ENCODE measurements at regions not wholly inside any gene's neighbourhood (a gene's known extent, or its start where the extent isn't known, plus 50 kb on each side); places are given as distances from the start of the nearest gene placed in this dataset.

DNA sequence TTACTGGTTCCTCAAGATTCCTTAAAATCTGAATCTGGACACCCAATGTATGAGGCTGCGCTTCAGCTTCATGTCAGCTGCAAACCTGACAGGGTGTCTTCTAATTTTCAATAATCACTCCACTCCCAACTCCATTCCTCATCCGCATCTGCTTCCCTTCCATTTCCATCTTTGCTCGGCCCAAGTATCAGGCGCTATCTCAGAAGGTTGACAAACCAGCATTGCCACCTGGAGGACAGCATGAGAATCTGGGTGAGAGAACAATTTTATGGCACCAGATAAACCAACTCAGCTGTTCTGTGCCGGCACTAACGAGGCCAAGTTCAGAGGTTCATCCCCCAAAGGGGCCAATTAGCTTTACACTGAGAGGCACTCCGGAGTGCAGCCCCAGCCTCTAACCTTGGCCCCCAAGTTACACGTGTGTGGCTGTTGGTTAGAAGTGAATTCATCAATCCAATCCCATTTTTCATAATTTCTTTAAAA is 79.1 kb upstream of the LMO2 start:
- DNase-seq (ENCODE audit: low read depth): peak; percentile 47

DNA sequence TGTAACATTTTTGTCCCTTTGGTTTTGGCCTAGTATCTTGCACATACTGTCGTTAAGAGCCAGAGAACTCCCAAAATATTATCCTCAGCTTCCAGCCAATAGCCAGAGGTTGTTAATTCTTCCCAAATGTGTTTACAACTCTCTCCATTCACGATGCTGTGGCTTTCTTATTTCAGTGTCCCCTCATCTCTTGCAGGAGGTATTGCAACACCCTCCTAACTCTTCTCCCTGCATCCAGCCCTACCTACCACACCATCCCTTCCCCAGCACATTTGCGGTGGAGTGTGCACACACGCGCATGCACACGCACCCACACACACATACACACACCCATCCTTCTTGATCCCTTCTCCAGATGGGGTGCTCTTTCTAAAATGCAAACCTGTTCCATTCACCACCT is 75.6 kb upstream of the LMO2 start:
- H3K4me3 ChIP-seq (ENCODE audit: low read depth, low read length): no peak overlapping the region
- no peak for DNase-seq (ENCODE audit: low read depth)
- in situ Hi-C loops (cut with HindIII; ENCODE audit: low sequenced_read_pairs): no loop called here
- TF ChIP-seq, protein P1, sequence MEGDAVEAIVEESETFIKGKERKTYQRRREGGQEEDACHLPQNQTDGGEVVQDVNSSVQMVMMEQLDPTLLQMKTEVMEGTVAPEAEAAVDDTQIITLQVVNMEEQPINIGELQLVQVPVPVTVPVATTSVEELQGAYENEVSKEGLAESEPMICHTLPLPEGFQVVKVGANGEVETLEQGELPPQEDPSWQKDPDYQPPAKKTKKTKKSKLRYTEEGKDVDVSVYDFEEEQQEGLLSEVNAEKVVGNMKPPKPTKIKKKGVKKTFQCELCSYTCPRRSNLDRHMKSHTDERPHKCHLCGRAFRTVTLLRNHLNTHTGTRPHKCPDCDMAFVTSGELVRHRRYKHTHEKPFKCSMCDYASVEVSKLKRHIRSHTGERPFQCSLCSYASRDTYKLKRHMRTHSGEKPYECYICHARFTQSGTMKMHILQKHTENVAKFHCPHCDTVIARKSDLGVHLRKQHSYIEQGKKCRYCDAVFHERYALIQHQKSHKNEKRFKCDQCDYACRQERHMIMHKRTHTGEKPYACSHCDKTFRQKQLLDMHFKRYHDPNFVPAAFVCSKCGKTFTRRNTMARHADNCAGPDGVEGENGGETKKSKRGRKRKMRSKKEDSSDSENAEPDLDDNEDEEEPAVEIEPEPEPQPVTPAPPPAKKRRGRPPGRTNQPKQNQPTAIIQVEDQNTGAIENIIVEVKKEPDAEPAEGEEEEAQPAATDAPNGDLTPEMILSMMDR (IDR thresholded peaks at IDR 0.05; ENCODE audit: low read depth, low read length, missing control alignments): no peak

More for the DNA sequence above, 79.1 kb upstream of the LMO2 start:
- TF ChIP-seq, protein P1 (IDR thresholded peaks at IDR 0.05; ENCODE audit: low read depth, low read length, missing control alignments): peak; percentile 77
- no peak overlapping the region for H3K4me3 ChIP-seq (ENCODE audit: low read depth, low read length)
- in situ Hi-C loops (cut with HindIII; ENCODE audit: low sequenced_read_pairs): no loop called here

GRCh38 chr11:33965032-33965431 is 73.2 kb upstream of the LMO2 start:
- TF ChIP-seq, protein P1 (IDR thresholded peaks at IDR 0.05; ENCODE audit: low read depth, low read length, missing control alignments): no peak
- H3K4me3 ChIP-seq (ENCODE audit: low read depth, low read length): no peak overlapping the region
- in situ Hi-C loops (cut with HindIII; ENCODE audit: low sequenced_read_pairs): no loop called here
- DNase-seq (ENCODE audit: low read depth): no peak

DNA sequence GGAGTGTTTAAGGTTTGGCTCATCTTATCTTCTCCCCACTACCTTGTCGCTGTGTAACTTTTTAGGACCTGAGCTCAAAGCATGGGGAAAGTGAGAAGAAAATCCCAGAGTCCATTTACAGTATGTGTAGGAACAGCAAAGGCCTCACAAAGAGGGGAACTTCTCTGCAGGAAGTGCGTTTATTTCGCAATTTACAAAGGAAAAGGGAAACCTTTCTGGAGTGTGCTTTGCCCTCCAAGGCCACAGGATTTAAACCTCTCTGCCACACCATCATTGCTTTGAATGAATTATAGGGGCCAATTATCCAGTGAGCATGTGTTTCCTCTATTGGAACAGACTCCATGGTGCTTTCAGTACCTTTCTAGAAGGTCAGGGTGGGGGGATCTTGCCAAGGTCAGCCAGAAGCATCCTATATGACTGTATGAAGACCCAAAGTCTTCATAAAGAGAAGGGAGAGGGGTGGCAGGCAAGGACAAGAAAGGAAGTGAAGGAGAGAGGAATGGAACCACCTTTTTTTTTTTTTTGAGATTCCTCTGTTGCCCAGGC is 68.1 kb upstream of the LMO2 start:
- in situ Hi-C loops (cut with HindIII; ENCODE audit: low sequenced_read_pairs): no loop called here
- H3K4me3 ChIP-seq (ENCODE audit: low read depth, low read length): no peak overlapping the region
- TF ChIP-seq, protein P1 (IDR thresholded peaks at IDR 0.05; ENCODE audit: low read depth, low read length, missing control alignments): no peak
- DNase-seq (ENCODE audit: low read depth): no peak

GRCh38 chr11:33957304-33957917 is 65.5 kb upstream of the LMO2 start:
- no peak for DNase-seq (ENCODE audit: low read depth)
- H3K4me3 ChIP-seq (ENCODE audit: low read depth, low read length): no peak overlapping the region
- TF ChIP-seq, protein P1 (IDR thresholded peaks at IDR 0.05; ENCODE audit: low read depth, low read length, missing control alignments): no peak
- in situ Hi-C loops (cut with HindIII; ENCODE audit: low sequenced_read_pairs): no loop called here

DNA sequence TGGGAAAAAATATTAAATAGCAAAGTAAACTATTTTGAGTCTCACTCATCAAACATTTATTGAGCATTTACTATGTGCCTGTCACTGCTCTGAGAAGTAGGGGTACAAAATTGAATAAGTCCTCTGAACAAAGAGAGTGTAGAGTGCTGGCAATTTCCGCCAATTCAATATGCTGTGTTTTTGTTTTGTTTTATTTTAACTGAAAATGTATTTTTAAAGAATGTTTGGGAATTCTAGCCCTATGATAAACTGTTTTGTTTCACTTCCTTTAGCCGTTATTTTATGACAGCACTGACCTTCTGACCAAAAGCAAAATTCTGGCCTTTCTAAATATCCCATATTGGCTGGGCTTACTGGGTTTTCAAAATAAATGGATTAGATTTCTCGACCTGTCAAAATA is 64.7 kb upstream of the LMO2 start:
- TF ChIP-seq, protein P1 (IDR thresholded peaks at IDR 0.05; ENCODE audit: low read depth, low read length, missing control alignments): no peak
- DNase-seq (ENCODE audit: low read depth): no peak
- in situ Hi-C loops (cut with HindIII; ENCODE audit: low sequenced_read_pairs): no loop called here

More for the DNA sequence above, 64.7 kb upstream of the LMO2 start:
- H3K4me3 ChIP-seq (ENCODE audit: low read depth, low read length): no peak overlapping the region
